HS-27A (cell line): ENCODE measurements at regions not wholly inside any gene's neighbourhood (a gene's known extent, or its start where the extent isn't known, plus 50 kb on each side); places are given as distances from the start of the nearest gene placed in this dataset.

ENCODE experiments used
- DNase-seq: peaks from one replicate; pipeline ENCODE4 v3.0.0-alpha.2; 2012; ENCODE audit warnings: low read depth, missing footprints

- no peak for DNase-seq
These were observed 116.9 kb upstream of the MPDZ start for GRCh38 chr9:13396418-13396817.

- DNase-seq = no peak
These were observed 115.7 kb upstream of the MPDZ start for GRCh38 chr9:13395156-13395555.

- peak; percentile 8 for DNase-seq
These were observed 108.7 kb upstream of the MPDZ start for GRCh38 chr9:13388157-13388556.

- no peak for DNase-seq
These were observed 108.2 kb upstream of the MPDZ start for GRCh38 chr9:13387734-13388067.

- DNase-seq = peak; percentile 3
These were observed 107.6 kb upstream of the MPDZ start for GRCh38 chr9:13386935-13387733.

- no peak for DNase-seq
These were observed 106.8 kb upstream of the MPDZ start for GRCh38 chr9:13386316-13386715.

- no peak for DNase-seq
These were observed 104.4 kb upstream of the MPDZ start for GRCh38 chr9:13383855-13384254.

- no peak for DNase-seq
These were observed 103.7 kb upstream of the MPDZ start for GRCh38 chr9:13383216-13383615.

GRCh38 chr9:13382595-13382994 lies 103.1 kb upstream of the MPDZ start:
- no peak for DNase-seq

GRCh38 chr9:13380903-13381302 lies 101.4 kb upstream of the MPDZ start:
- DNase-seq = no peak

- DNase-seq = no peak
These were observed 98.7 kb upstream of the MPDZ start for GRCh38 chr9:13378154-13378553.

- DNase-seq = no peak
These were observed 97.9 kb upstream of the MPDZ start for GRCh38 chr9:13377171-13377925.

GRCh38 chr9:13372510-13372909 lies 93.0 kb upstream of the MPDZ start:
- no peak for DNase-seq

- no peak for DNase-seq
These were observed 89.9 kb upstream of the MPDZ start for GRCh38 chr9:13369431-13369830.

GRCh38 chr9:13367784-13368183 lies 88.3 kb upstream of the MPDZ start:
- DNase-seq = no peak

- DNase-seq = no peak
These were observed 84.9 kb upstream of the MPDZ start for GRCh38 chr9:13364271-13365000.

- DNase-seq = no peak
These were observed 81.6 kb upstream of the MPDZ start for GRCh38 chr9:13361076-13361475.

GRCh38 chr9:13360188-13360587 lies 80.7 kb upstream of the MPDZ start:
- DNase-seq = no peak

GRCh38 chr9:13358128-13358527 lies 78.6 kb upstream of the MPDZ start:
- DNase-seq = no peak

- DNase-seq = no peak
These were observed 75.2 kb upstream of the MPDZ start for GRCh38 chr9:13354733-13355132.

GRCh38 chr9:13352451-13352979 lies 73.0 kb upstream of the MPDZ start:
- DNase-seq = no peak

- DNase-seq = no peak
These were observed 72.4 kb upstream of the MPDZ start for GRCh38 chr9:13351778-13352386.
